ENCODE measurements at regions not wholly inside any gene's neighbourhood (a gene's known extent, or its start where the extent isn't known, plus 50 kb on each side); places are given as distances from the start of the nearest gene placed in this dataset.
A peak's percentile ranks its signal among the peaks of the same experiment; 100 is the strongest.
"Not testable (repeated sequence)": the region's sequence is repeated elsewhere in the genome, so short reads cannot be mapped to it uniquely, and the experiment has no call there.

GRCh38 chr3:81837071-81837593 is 75.7 kb upstream of the GBE1 start:
- no peak for FAIRE-seq
- H3K4me2 ChIP-seq (ENCODE audit: insufficient read depth, low read length), result no peak overlapping the region
- no peaks in the 10 kb centered on the region for H3K9me1 ChIP-seq (ENCODE audit: control insufficient read depth, insufficient read depth, low read length)
- no peaks in the 10 kb centered on the region for H3K9me3 ChIP-seq (replicated peaks; ENCODE audit: control insufficient read depth, insufficient read depth, low read depth, low read length)
- CTCF ChIA-PET (ENCODE audit: low intra/inter-chr PET ratio), result no interaction called here
- H3K79me2 ChIP-seq (ENCODE audit: control insufficient read depth, insufficient read depth, low read length), result no peaks in the 10 kb centered on the region
- ATAC-seq, result no peak
- H3K27ac ChIP-seq (ENCODE audit: extremely low read depth, low read depth, low read length), result no peak overlapping the region
- H3K9ac ChIP-seq (ENCODE audit: insufficient read depth in 1 of 2, low read depth in 2 of 2, low read length in 2 of 2), result no peak overlapping the region
- intact Hi-C loops (cut with micrococcal nuclease) (no loop called here), in situ Hi-C loops (cut with MboI) (no loop called here)
- H3K4me1 ChIP-seq (replicated peaks in 1 of 2; ENCODE audit: control insufficient read depth in 2 of 2, insufficient read depth in 2 of 2, low read length in 2 of 2), result no peaks in the 10 kb centered on the region
- POLR2A ChIA-PET, result no interaction called here
- H3K36me3 ChIP-seq (ENCODE audit: control insufficient read depth, insufficient read depth, low read length), result no peaks in the 10 kb centered on the region
- no peak overlapping the region for H3K4me3 ChIP-seq
- no peaks in the 10 kb centered on the region for H4K20me1 ChIP-seq (replicated peaks; ENCODE audit: control insufficient read depth, insufficient read depth, low read length)
- 10% methylated on average over 6 of the region's 6 CpGs for WGBS (ENCODE audit: insufficient coverage, low coverage, missing lambda C conversion rate)
- H2AFZ ChIP-seq (ENCODE audit: low read depth, low read length), result no peak overlapping the region
- no peak for TF ChIP-seq NEUROD1 (IDR thresholded peaks at IDR 0.05; ENCODE audit: borderline replicate concordance, low read depth, low read length, partially characterized antibody)
- TF ChIP-seq ZNF316 (IDR thresholded peaks at IDR 0.05), result peak; percentile 54
- H3K27me3 ChIP-seq (ENCODE audit: control insufficient read depth in 2 of 2, insufficient read depth in 2 of 2, low read length in 2 of 2), result no peaks in the 10 kb centered on the region
- DNase-seq (ENCODE audit: extremely low read depth in 1 of 4, low spot score in 3 of 4), result no peak
- no TSS peak for BruUV-seq (replicated peaks)

GRCh38 chr3:81829937-81830336 is 68.5 kb upstream of the GBE1 start:
- Histone ChIP-seq H3K27ac (ENCODE audit: extremely low read depth, low read depth, low read length) (no peak overlapping the region), H3K27me3 (ENCODE audit: control insufficient read depth in 2 of 2, insufficient read depth in 2 of 2, low read length in 2 of 2) (no peaks in the 10 kb centered on the region), H3K4me2 (ENCODE audit: insufficient read depth, low read length) (no peak overlapping the region), H3K4me1 (replicated peaks in 1 of 2; ENCODE audit: control insufficient read depth in 2 of 2, insufficient read depth in 2 of 2, low read length in 2 of 2) (no peaks in the 10 kb centered on the region), H3K9me1 (ENCODE audit: control insufficient read depth, insufficient read depth, low read length) (no peaks in the 10 kb centered on the region), H3K9me3 (replicated peaks; ENCODE audit: control insufficient read depth, insufficient read depth, low read depth, low read length) (no peaks in the 10 kb centered on the region), H3K4me3 (no peak overlapping the region), H3K36me3 (ENCODE audit: control insufficient read depth, insufficient read depth, low read length) (no peaks in the 10 kb centered on the region), H2AFZ (ENCODE audit: low read depth, low read length) (no peak overlapping the region), H4K20me1 (replicated peaks; ENCODE audit: control insufficient read depth, insufficient read depth, low read length) (no peaks in the 10 kb centered on the region), H3K79me2 (ENCODE audit: control insufficient read depth, insufficient read depth, low read length) (no peaks in the 10 kb centered on the region), H3K9ac (ENCODE audit: insufficient read depth in 1 of 2, low read depth in 2 of 2, low read length in 2 of 2) (no peak overlapping the region)
- POLR2A ChIA-PET, result no interaction called here
- CTCF ChIA-PET (ENCODE audit: low intra/inter-chr PET ratio), result no interaction called here
- DNase-seq (ENCODE audit: extremely low read depth in 1 of 4, low spot score in 3 of 4) (no peak), FAIRE-seq (no peak), ATAC-seq (no peak)
- in situ Hi-C loops (cut with MboI) (no loop called here), intact Hi-C loops (cut with micrococcal nuclease) (loop anchor here (10.0 kb wide), 1 partner anchor 165 kb away; no protein-coding TSS in a partner anchor)
- no TSS peak for BruUV-seq (replicated peaks)
- TF ChIP-seq HIVEP1 (CRISPR knock-in tag; IDR thresholded peaks at IDR 0.05) (no peak), PBX2 (CRISPR knock-in tag; IDR thresholded peaks at IDR 0.05; ENCODE audit: low read depth) (no peak), PBX2 (tag; conservative IDR thresholded peaks at IDR 0.05; ENCODE audit: low read depth) (0 out of 2 replicates have a peak, but pooled peaks have one; percentile 16)

DNA sequence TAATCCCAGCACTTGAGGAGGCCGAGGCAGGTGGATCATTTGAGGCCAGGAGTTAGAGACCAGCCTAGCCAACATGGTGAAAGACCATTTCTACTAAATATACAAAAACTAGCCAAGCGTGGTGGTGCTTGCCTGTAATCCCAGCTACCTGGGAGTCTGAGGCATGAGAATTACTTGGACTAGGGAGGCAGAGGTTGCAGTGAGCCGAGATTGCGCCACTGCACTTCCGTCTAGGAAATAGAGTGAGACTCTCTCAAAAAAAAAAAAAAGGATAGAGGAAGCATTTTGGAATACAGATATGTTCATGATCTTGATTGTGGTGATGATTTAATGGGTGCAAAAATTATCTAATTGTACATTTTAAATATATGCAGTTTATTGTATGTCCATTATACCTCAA is 67.8 kb upstream of the GBE1 start:
- H3K79me2 ChIP-seq (ENCODE audit: control insufficient read depth, insufficient read depth, low read length); H3K4me3 ChIP-seq; H3K36me3 ChIP-seq (ENCODE audit: control insufficient read depth, insufficient read depth, low read length); H3K9me1 ChIP-seq (ENCODE audit: control insufficient read depth, insufficient read depth, low read length); H2AFZ ChIP-seq (ENCODE audit: low read depth, low read length); H3K9ac ChIP-seq (ENCODE audit: insufficient read depth in 1 of 2, low read depth in 2 of 2, low read length in 2 of 2); H3K4me2 ChIP-seq (ENCODE audit: insufficient read depth, low read length); ATAC-seq; H4K20me1 ChIP-seq (replicated peaks; ENCODE audit: control insufficient read depth, insufficient read depth, low read length); BruUV-seq (replicated peaks); FAIRE-seq; CTCF ChIA-PET (ENCODE audit: low intra/inter-chr PET ratio); H3K27ac ChIP-seq (ENCODE audit: extremely low read depth, low read depth, low read length); POLR2A ChIA-PET; H3K9me3 ChIP-seq (replicated peaks; ENCODE audit: control insufficient read depth, insufficient read depth, low read depth, low read length); H3K27me3 ChIP-seq (ENCODE audit: control insufficient read depth in 2 of 2, insufficient read depth in 2 of 2, low read length in 2 of 2); in situ Hi-C loops (cut with MboI); H3K4me1 ChIP-seq (replicated peaks in 1 of 2; ENCODE audit: control insufficient read depth in 2 of 2, insufficient read depth in 2 of 2, low read length in 2 of 2); DNase-seq (ENCODE audit: extremely low read depth in 1 of 4, low spot score in 3 of 4): not testable (repeated sequence)
- 0% methylated on average over 2 of the region's 5 CpGs for WGBS (ENCODE audit: insufficient coverage, low coverage, missing lambda C conversion rate)
- intact Hi-C loops (cut with micrococcal nuclease), result loop anchor here (10.0 kb wide), 1 partner anchor 164 kb away; no protein-coding TSS in a partner anchor
